ENCODE measurements at regions not wholly inside any gene's neighbourhood (a gene's known extent, or its start where the extent isn't known, plus 50 kb on each side); places are given as distances from the start of the nearest gene placed in this dataset.

DNA sequence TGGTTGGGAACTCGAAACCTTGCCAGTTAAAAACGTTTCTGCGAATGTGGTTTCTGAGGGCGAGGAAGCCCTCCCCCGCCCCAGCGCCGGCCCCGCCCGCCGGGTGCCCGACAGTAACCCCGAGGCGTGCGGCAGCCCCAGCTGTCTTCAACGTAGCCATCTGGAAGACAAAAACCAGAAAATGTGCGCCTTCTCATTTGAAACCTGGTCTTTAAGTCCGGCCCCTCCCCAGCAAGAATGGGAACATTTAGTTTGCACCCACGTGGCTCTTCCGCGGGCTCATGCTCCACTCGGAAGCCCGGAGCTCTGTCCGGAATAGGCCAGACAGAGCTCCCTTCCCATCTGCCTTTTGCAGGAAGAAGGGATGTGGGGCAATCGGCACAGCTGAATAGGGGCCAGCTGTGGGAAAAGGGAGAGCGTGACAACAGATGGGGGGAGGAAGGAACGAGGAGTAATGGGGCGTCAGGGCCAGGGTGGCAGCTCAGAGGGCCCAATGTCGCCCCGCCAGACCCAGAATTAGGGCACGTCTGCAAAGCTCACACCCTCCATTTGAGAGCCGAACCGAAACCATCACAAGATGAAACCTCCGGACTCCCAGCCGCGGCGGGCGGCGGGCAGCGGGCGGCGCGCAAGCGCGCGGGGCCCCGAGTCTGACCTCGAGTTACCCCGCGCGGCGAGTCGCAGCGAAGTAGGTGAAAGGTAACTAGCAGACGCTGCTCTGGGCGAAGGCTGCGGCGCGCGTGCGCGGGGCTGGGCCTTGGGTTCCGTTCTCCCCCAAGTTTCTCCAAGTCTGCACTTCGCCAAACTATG lies 63.4 kb upstream of the ABCA1 start (continued):
- TF ChIP-seq SAP30 (IDR thresholded peaks at IDR 0.05; ENCODE audit: borderline replicate concordance, insufficient read depth, low read depth, low read length, poor library complexity, severe bottlenecking) (no peak), SUPT5H (IDR thresholded peaks at IDR 0.05) (no peak), NR2F6 (CRISPR knock-in tag; IDR thresholded peaks at IDR 0.05) (no peak), ZBTB8A (IDR thresholded peaks at IDR 0.05; ENCODE audit: partially characterized antibody) (no peak), TAF7 (tag; IDR thresholded peaks at IDR 0.05) (peak; percentile 45; the same call in 1 of the 2 replicates), CBX2 (IDR thresholded peaks at IDR 0.05; ENCODE audit: insufficient read depth, low read length, poor library complexity, severe bottlenecking) (no peak), GABPA (tag; conservative IDR thresholded peaks at IDR 0.05; ENCODE audit: low read depth) (peak; percentile 33; the same call in 1 of the 2 replicates), BHLHE40 (IDR thresholded peaks at IDR 0.05; ENCODE audit: low read length) (0 out of 2 replicates have a peak, but pooled peaks have one; percentile 5), MYNN (IDR thresholded peaks at IDR 0.05) (no peak), MYNN (CRISPR knock-in tag; IDR thresholded peaks at IDR 0.05) (no peak), ETV1 (tag; conservative IDR thresholded peaks at IDR 0.05; ENCODE audit: low read depth) (0 out of 2 replicates have a peak, but pooled peaks have one; percentile 15), POLR2AphosphoS2 (IDR thresholded peaks at IDR 0.05; ENCODE audit: low read length) (no peak), ZFX (CRISPR knock-in tag; IDR thresholded peaks at IDR 0.05) (peak; percentile 50)
- TF ChIP-seq, protein P1, sequence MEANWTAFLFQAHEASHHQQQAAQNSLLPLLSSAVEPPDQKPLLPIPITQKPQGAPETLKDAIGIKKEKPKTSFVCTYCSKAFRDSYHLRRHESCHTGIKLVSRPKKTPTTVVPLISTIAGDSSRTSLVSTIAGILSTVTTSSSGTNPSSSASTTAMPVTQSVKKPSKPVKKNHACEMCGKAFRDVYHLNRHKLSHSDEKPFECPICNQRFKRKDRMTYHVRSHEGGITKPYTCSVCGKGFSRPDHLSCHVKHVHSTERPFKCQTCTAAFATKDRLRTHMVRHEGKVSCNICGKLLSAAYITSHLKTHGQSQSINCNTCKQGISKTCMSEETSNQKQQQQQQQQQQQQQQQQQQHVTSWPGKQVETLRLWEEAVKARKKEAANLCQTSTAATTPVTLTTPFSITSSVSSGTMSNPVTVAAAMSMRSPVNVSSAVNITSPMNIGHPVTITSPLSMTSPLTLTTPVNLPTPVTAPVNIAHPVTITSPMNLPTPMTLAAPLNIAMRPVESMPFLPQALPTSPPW (CRISPR knock-in tag; IDR thresholded peaks at IDR 0.05): peak; percentile 90
- TF ChIP-seq, protein P2, sequence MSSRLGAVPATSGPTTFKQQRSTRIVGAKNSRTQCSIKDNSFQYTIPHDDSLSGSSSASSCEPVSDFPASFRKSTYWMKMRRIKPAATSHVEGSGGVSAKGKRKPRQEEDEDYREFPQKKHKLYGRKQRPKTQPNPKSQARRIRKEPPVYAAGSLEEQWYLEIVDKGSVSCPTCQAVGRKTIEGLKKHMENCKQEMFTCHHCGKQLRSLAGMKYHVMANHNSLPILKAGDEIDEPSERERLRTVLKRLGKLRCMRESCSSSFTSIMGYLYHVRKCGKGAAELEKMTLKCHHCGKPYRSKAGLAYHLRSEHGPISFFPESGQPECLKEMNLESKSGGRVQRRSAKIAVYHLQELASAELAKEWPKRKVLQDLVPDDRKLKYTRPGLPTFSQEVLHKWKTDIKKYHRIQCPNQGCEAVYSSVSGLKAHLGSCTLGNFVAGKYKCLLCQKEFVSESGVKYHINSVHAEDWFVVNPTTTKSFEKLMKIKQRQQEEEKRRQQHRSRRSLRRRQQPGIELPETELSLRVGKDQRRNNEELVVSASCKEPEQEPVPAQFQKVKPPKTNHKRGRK (tag; IDR thresholded peaks at IDR 0.05): no peak
- TF ChIP-seq, protein P3, sequence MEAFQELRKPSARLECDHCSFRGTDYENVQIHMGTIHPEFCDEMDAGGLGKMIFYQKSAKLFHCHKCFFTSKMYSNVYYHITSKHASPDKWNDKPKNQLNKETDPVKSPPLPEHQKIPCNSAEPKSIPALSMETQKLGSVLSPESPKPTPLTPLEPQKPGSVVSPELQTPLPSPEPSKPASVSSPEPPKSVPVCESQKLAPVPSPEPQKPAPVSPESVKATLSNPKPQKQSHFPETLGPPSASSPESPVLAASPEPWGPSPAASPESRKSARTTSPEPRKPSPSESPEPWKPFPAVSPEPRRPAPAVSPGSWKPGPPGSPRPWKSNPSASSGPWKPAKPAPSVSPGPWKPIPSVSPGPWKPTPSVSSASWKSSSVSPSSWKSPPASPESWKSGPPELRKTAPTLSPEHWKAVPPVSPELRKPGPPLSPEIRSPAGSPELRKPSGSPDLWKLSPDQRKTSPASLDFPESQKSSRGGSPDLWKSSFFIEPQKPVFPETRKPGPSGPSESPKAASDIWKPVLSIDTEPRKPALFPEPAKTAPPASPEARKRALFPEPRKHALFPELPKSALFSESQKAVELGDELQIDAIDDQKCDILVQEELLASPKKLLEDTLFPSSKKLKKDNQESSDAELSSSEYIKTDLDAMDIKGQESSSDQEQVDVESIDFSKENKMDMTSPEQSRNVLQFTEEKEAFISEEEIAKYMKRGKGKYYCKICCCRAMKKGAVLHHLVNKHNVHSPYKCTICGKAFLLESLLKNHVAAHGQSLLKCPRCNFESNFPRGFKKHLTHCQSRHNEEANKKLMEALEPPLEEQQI (IDR thresholded peaks at IDR 0.05): no peak
- TF ChIP-seq, protein P4, sequence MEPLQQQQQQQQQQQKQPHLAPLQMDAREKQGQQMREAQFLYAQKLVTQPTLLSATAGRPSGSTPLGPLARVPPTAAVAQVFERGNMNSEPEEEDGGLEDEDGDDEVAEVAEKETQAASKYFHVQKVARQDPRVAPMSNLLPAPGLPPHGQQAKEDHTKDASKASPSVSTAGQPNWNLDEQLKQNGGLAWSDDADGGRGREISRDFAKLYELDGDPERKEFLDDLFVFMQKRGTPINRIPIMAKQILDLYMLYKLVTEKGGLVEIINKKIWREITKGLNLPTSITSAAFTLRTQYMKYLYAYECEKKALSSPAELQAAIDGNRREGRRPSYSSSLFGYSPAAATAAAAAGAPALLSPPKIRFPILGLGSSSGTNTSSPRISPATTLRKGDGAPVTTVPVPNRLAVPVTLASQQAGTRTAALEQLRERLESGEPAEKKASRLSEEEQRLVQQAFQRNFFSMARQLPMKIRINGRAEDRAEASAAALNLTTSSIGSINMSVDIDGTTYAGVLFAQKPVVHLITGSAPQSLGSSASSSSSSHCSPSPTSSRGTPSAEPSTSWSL (CRISPR knock-in tag; IDR thresholded peaks at IDR 0.05; ENCODE audit: borderline replicate concordance): no peak

Data from K562 (cell line).